Kidney epithelial cell (primary cell): ENCODE measurements at regions not wholly inside any gene's neighbourhood (a gene's known extent, or its start where the extent isn't known, plus 50 kb on each side); places are given as distances from the start of the nearest gene placed in this dataset.
"Not testable (repeated sequence)": the region's sequence is repeated elsewhere in the genome, so short reads cannot be mapped to it uniquely, and the experiment has no call there.

Experiments used
- DNase-seq: peaks from one replicate; pipeline ENCODE4 v3.0.0-alpha.2; 2010; ENCODE audit warnings: low read depth
- H3K27me3 ChIP-seq: 2 replicates; pipeline ENCODE4 v1.6.0; 2011; ENCODE audit warnings: low read length; ENCODE audit not compliant: control insufficient read depth, insufficient read depth
- H3K36me3 ChIP-seq: 2 replicates; pipeline ENCODE4 v1.5.1; 2011; ENCODE audit warnings: low read length; ENCODE audit not compliant: control insufficient read depth, insufficient read depth
- H3K4me3 ChIP-seq: 2 replicates; pipeline ENCODE4 v1.5.1; 2011; ENCODE audit warnings: low read depth, mild to moderate bottlenecking, control low read depth, low read length
- CTCF ChIP-seq: IDR thresholded peaks from 2 replicates; pipeline ENCODE4 v1.5.1; 2011; ENCODE audit warnings: mild to moderate bottlenecking, moderate library complexity, low read length, control low read depth, inconsistent platforms; ENCODE audit not compliant: insufficient read depth, poor library complexity, severe bottlenecking

- DNase-seq = no peak
- no peak for TF ChIP-seq CTCF
- H3K27me3 ChIP-seq = no peaks in the 10 kb centered on the region
- H3K4me3 ChIP-seq = no peak overlapping the region
- no peaks in the 10 kb centered on the region for H3K36me3 ChIP-seq
These were observed 68.5 kb upstream of the HSPB3 start for GRCh38 chr5:54387031-54387430.

GRCh38 chr5:54385994-54386393 is 69.5 kb upstream of the HSPB3 start:
- no peak for DNase-seq
- no peak overlapping the region for H3K4me3 ChIP-seq
- no peaks in the 10 kb centered on the region for H3K27me3 ChIP-seq
- no peaks in the 10 kb centered on the region for H3K36me3 ChIP-seq
- TF ChIP-seq CTCF = no peak

- Histone ChIP-seq H3K27me3 (no peaks in the 10 kb centered on the region), H3K4me3 (no peak overlapping the region), H3K36me3 (no peaks in the 10 kb centered on the region)
- no peak for DNase-seq
- TF ChIP-seq CTCF = no peak
These were observed 71.1 kb upstream of the HSPB3 start for GRCh38 chr5:54384356-54384933.

- no peak for DNase-seq
- Histone ChIP-seq H3K36me3 (no peaks in the 10 kb centered on the region), H3K4me3 (no peak overlapping the region), H3K27me3 (no peaks in the 10 kb centered on the region)
- TF ChIP-seq CTCF = no peak
These were observed 71.6 kb upstream of the HSPB3 start for GRCh38 chr5:54383941-54384340.

GRCh38 chr5:54383225-54383901 is 72.1 kb upstream of the HSPB3 start:
- Histone ChIP-seq H3K36me3 (no peaks in the 10 kb centered on the region), H3K4me3 (no peak overlapping the region), H3K27me3 (no peaks in the 10 kb centered on the region)
- no peak for TF ChIP-seq CTCF
- no peak for DNase-seq

GRCh38 chr5:54381319-54381718 is 70.9 kb upstream of the ARL15 start:
- H3K27me3 ChIP-seq, H3K4me3 ChIP-seq, H3K36me3 ChIP-seq, DNase-seq: not testable (repeated sequence)
